Suprapubic skin (tissue), 3 donors: ENCODE measurements at regions not wholly inside any gene's neighbourhood (a gene's known extent, or its start where the extent isn't known, plus 50 kb on each side); places are given as distances from the start of the nearest gene placed in this dataset.

ENCODE experiments used
- EP300 ChIP-seq: sonication (generic); formaldehyde crosslinking; IDR thresholded peaks from one replicate; pipeline ENCODE4 v1.6.1; 2017; ENCODE audit warnings: antibody characterized with exemption
- TF ChIP-seq, protein P1 (sequence below), 2 donors: fragments of 200-600 bp in 1 of 2; fragments of 450-650 bp in 1 of 2; sonication (generic) in 1 of 2; IDR thresholded peaks; one replicate each; pipeline ENCODE4 v1.5.1; 2016 to 2019; ENCODE audit warnings: antibody characterized with exemption in 2 of 2, mild to moderate bottlenecking in 1 of 2, moderate library complexity in 1 of 2

DNA sequence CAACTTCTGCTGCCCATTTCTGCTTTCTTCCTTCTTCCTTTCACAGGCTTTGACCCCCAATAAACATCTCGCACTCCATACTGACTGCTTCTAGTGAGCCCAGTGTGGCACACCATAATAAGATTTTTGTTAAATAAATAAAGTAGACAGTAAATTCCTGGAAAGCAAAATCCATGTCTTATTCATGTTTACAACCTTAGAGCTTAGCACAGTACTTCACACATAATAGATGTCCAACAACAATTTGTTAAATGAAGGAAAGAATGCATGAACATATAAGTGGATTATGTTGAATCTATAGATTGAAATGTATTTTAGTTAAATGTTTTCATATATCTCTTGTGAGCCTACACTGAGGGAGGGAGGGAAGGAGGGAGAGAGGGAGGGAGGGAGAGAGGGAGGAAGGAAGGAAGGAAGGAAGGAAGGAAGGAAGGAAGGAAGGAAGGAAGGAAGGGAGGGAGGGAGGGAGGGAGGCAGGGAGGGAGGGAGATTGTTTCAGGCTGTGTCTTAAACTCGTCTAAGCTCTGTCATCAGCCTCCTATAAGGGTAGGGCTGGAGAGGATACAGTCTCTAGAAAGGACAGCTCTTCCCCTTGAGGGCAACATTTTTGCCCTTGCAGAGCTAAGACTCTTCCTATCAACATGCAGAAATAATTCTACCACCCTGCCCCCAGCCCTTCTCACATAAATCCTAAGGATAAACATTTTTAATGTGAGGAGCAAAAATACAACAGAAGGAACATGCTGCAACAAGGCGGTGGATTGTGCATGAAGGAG lies 168.1 kb downstream of the BARX2 start:
- TF ChIP-seq EP300 = no peak
- TF ChIP-seq, protein P1, sequence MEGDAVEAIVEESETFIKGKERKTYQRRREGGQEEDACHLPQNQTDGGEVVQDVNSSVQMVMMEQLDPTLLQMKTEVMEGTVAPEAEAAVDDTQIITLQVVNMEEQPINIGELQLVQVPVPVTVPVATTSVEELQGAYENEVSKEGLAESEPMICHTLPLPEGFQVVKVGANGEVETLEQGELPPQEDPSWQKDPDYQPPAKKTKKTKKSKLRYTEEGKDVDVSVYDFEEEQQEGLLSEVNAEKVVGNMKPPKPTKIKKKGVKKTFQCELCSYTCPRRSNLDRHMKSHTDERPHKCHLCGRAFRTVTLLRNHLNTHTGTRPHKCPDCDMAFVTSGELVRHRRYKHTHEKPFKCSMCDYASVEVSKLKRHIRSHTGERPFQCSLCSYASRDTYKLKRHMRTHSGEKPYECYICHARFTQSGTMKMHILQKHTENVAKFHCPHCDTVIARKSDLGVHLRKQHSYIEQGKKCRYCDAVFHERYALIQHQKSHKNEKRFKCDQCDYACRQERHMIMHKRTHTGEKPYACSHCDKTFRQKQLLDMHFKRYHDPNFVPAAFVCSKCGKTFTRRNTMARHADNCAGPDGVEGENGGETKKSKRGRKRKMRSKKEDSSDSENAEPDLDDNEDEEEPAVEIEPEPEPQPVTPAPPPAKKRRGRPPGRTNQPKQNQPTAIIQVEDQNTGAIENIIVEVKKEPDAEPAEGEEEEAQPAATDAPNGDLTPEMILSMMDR (IDR thresholded peaks at IDR 0.05) = no peak
